SK-N-SH (cell line): ENCODE measurements at regions not wholly inside any gene's neighbourhood (a gene's known extent, or its start where the extent isn't known, plus 50 kb on each side); places are given as distances from the start of the nearest gene placed in this dataset.
A peak's percentile ranks its signal among the peaks of the same experiment; 100 is the strongest.

Source experiments
- CTCF ChIA-PET: fragments of 300-600, 350-600 bp; formaldehyde crosslinking; extraction: SDS; loops from one replicate; lab custom pipeline; 2021; lab: Yijun Ruan, JAX
- POLR2A ChIA-PET: fragments of 350-600 bp; sonication (Branson Sonifier 250); formaldehyde crosslinking; extraction: SDS; loops from one replicate; lab custom pipeline; 2020; ENCODE audit warnings: antibody characterized with exemption, inconsistent platforms; lab: Yijun Ruan, JAX
- DNase-seq: peaks from one replicate; pipeline ENCODE4 v3.0.0; 2012
- H2AFZ ChIP-seq: fragments of 200-600 bp; sonication (generic); 2 replicates; pipeline ENCODE4 v1.8.1; 2016; ENCODE audit warnings: antibody characterized with exemption, mild to moderate bottlenecking, low read depth
- H3F3A ChIP-seq: fragments of 200-600 bp; sonication (generic); replicated peaks from 2 replicates; pipeline ENCODE3; 2016; ENCODE audit warnings: antibody characterized with exemption, mild to moderate bottlenecking; ENCODE audit not compliant: insufficient read depth
- H3K27ac ChIP-seq, 2 experiments: fragments of 200-500 bp in 1 of 2; fragments of 200-600 bp in 1 of 2; sonication (Bioruptor generic) in 1 of 2; sonication (generic), shearing (Covaris generic) in 1 of 2; 2 replicates each; pipeline versions ENCODE4 v1.5.1 to v1.6.1; 2014 to 2016; ENCODE audit warnings: low read depth in 2 of 2, inconsistent platforms in 1 of 2, low read length in 1 of 2, mild to moderate bottlenecking in 1 of 2, mixed read lengths in 1 of 2
- H3K27me3 ChIP-seq: fragments of 200-600 bp; sonication (generic), shearing (Covaris generic); 2 replicates; pipeline ENCODE4 v1.6.1; 2016; ENCODE audit warnings: mixed run types; ENCODE audit not compliant: insufficient read depth
- H3K36me3 ChIP-seq, 2 experiments: fragments of 200-500 bp in 1 of 2; fragments of 200-600 bp in 1 of 2; sonication (Bioruptor generic) in 1 of 2; sonication (generic) in 1 of 2; replicated peaks in 1 of 2; 2 replicates each; pipeline versions ENCODE3 to v1.5.1; 2014 to 2016; ENCODE audit warnings: low read length in 1 of 2, mild to moderate bottlenecking in 1 of 2; ENCODE audit not compliant: insufficient read depth in 2 of 2, control insufficient read depth in 1 of 2
- H3K4me1 ChIP-seq, 2 experiments: fragments of 200-500 bp in 1 of 2; fragments of 200-600 bp in 1 of 2; sonication (Bioruptor generic) in 1 of 2; sonication (generic), shearing (Covaris generic) in 1 of 2; 2 replicates each; pipeline versions ENCODE4 v1.5.1 to v1.6.1; 2014 to 2016; ENCODE audit warnings: low read depth in 1 of 2, low read length in 1 of 2, mixed run types in 1 of 2; ENCODE audit not compliant: insufficient read depth in 2 of 2, control insufficient read depth in 1 of 2
- H3K4me2 ChIP-seq: fragments of 200-600 bp; sonication (generic), shearing (Covaris generic); 2 replicates; pipeline ENCODE4 v1.6.1; 2017; ENCODE audit warnings: mixed run types
- H3K4me3 ChIP-seq, 2 experiments: fragments of 200-500 bp in 1 of 2; fragments of 200-600 bp in 1 of 2; sonication (Bioruptor generic) in 1 of 2; sonication (generic), shearing (Covaris generic) in 1 of 2; 2 replicates each; pipeline versions ENCODE4 v1.5.1 to v1.8.1; 2014 to 2016; ENCODE audit warnings: low read depth in 2 of 2, inconsistent platforms in 1 of 2, low read length in 1 of 2, mild to moderate bottlenecking in 1 of 2, mixed read lengths in 1 of 2, moderate library complexity in 1 of 2
- H3K79me2 ChIP-seq: fragments of 200-600 bp; sonication (generic); 2 replicates; pipeline ENCODE4 v1.8.1; 2017; ENCODE audit warnings: mild to moderate bottlenecking; ENCODE audit not compliant: insufficient read depth
- H3K9ac ChIP-seq: fragments of 200-600 bp; sonication (generic); 2 replicates; pipeline ENCODE4 v1.6.1; 2017; ENCODE audit warnings: mixed run types
- H3K9me2 ChIP-seq: fragments of 200-600 bp; sonication (generic); 2 replicates; pipeline ENCODE4 v1.6.1; 2017; ENCODE audit warnings: mixed run types
- H3K9me3 ChIP-seq: fragments of 200-600 bp; sonication (generic); 2 replicates; pipeline ENCODE4 v1.6.1; 2017; ENCODE audit warnings: mixed run types, mild to moderate bottlenecking, moderate library complexity
- H4K20me1 ChIP-seq: fragments of 200-600 bp; sonication (generic); 2 replicates; pipeline ENCODE4 v1.6.1; 2017; ENCODE audit warnings: mild to moderate bottlenecking, mixed run types; ENCODE audit not compliant: insufficient read depth
- CHD2 ChIP-seq: fragments of 150-350 bp; IDR thresholded peaks from 2 replicates; pipeline ENCODE4 v1.6.1; 2018; ENCODE audit warnings: low read length; ENCODE audit not compliant: partially characterized antibody
- EP300 ChIP-seq, 2 experiments: IDR thresholded peaks; 2 replicates each; pipeline versions ENCODE4 v1.4.0 to v1.6.1; 2012; ENCODE audit warnings: borderline replicate concordance in 1 of 2, low read depth in 1 of 2, low read length in 1 of 2
- FOXJ3 ChIP-seq: sonication (generic); formaldehyde crosslinking; IDR thresholded peaks from 2 replicates; pipeline ENCODE4 v1.5.1; 2020; ENCODE audit warnings: mild to moderate bottlenecking, missing genetic modification reagents
- FOXM1 ChIP-seq: IDR thresholded peaks from 2 replicates; pipeline ENCODE4 v1.4.0; 2012; ENCODE audit warnings: low read depth, mild to moderate bottlenecking
- GATA2 ChIP-seq: sonication (generic); formaldehyde crosslinking; IDR thresholded peaks from 2 replicates; pipeline ENCODE4 v1.5.0; 2020; ENCODE audit warnings: mild to moderate bottlenecking, missing genetic modification reagents
- IRF3 ChIP-seq: fragments of 150-350 bp; IDR thresholded peaks from 2 replicates; pipeline ENCODE4 v1.6.1; 2016; ENCODE audit warnings: mild to moderate bottlenecking, low read depth, low read length
- JUND ChIP-seq: IDR thresholded peaks from 2 replicates; pipeline ENCODE4 v1.4.0; 2012
- MAX ChIP-seq: IDR thresholded peaks from 2 replicates; pipeline ENCODE4 v1.4.0; 2012; ENCODE audit warnings: low read depth
- MXI1 ChIP-seq: IDR thresholded peaks from 2 replicates; pipeline ENCODE4 v1.6.1; 2012; ENCODE audit warnings: mild to moderate bottlenecking, low read depth, low read length, improper control_type of control experiment
- NFIC ChIP-seq: IDR thresholded peaks from 2 replicates; pipeline ENCODE4 v1.4.0; 2012; ENCODE audit warnings: borderline replicate concordance
- NRF1 ChIP-seq: IDR thresholded peaks from 2 replicates; pipeline ENCODE4 v1.6.1; 2012; ENCODE audit warnings: low read depth, mild to moderate bottlenecking, low read length
- POLR2AphosphoS5 ChIP-seq: IDR thresholded peaks from 2 replicates; pipeline ENCODE4 v1.6.1; 2012; ENCODE audit warnings: low read depth, low read length
- RAD21 ChIP-seq: IDR thresholded peaks from 2 replicates; pipeline ENCODE4 v1.6.1; 2012; ENCODE audit warnings: mild to moderate bottlenecking, low read length
- RCOR1 ChIP-seq: fragments of 150-350 bp; IDR thresholded peaks from 2 replicates; pipeline ENCODE4 v1.6.1; 2017; ENCODE audit warnings: antibody characterized with exemption, low read length
- REST ChIP-seq: IDR thresholded peaks from 2 replicates; pipeline ENCODE4 v1.6.1; 2012; ENCODE audit warnings: mild to moderate bottlenecking, low read depth, low read length, moderate library complexity
- SIN3A ChIP-seq: IDR thresholded peaks from 2 replicates; pipeline ENCODE4 v1.6.1; 2012; ENCODE audit warnings: low read depth, mild to moderate bottlenecking, low read length, moderate library complexity, borderline replicate concordance
- SMC3 ChIP-seq: IDR thresholded peaks from 2 replicates; pipeline ENCODE4 v1.6.1; 2012; ENCODE audit warnings: low read depth, low read length, improper control_type of control experiment
- TAF1 ChIP-seq: IDR thresholded peaks from 2 replicates; pipeline ENCODE4 v1.6.1; 2012; ENCODE audit warnings: low read depth, mild to moderate bottlenecking, low read length, moderate library complexity, borderline replicate concordance
- TEAD4 ChIP-seq: IDR thresholded peaks from 2 replicates; pipeline ENCODE4 v1.4.0; 2012; ENCODE audit warnings: mild to moderate bottlenecking, borderline replicate concordance; ENCODE audit not compliant: insufficient read depth
- WGBS: methylation state at CpG from one replicate; pipeline ENCODE4 v1.1.6; 2017; ENCODE audit warnings: low lambda C conversion rate; 5-methylcytosine and 5-hydroxymethylcytosine counted together
- TF ChIP-seq, protein P1 (sequence below): fragments of 150-350 bp; IDR thresholded peaks from 2 replicates; pipeline ENCODE4 v1.6.1; 2017; ENCODE audit warnings: antibody characterized with exemption, low read length, low read depth, borderline replicate concordance

- TF ChIP-seq MXI1 (peak; percentile 63; the same call in 1 of the 2 replicates), MAX (no peak), CHD2 (peak; percentile 60), JUND (no peak), NFIC (no peak), IRF3 (no peak), TAF1 (no peak), NRF1 (no peak), RCOR1 (peak; percentile 72), EP300 (IDR thresholded peaks at IDR 0.05; ENCODE audit: borderline replicate concordance in 1 of 2, low read depth in 1 of 2, low read length in 1 of 2) (peak in 1 of 2 experiments; percentile 86; a peak in 2 of 4 replicates), FOXJ3 (CRISPR knock-in tag) (0 out of 2 replicates have a peak, but pooled peaks have one; percentile 14)
- TF ChIP-seq, protein P1, sequence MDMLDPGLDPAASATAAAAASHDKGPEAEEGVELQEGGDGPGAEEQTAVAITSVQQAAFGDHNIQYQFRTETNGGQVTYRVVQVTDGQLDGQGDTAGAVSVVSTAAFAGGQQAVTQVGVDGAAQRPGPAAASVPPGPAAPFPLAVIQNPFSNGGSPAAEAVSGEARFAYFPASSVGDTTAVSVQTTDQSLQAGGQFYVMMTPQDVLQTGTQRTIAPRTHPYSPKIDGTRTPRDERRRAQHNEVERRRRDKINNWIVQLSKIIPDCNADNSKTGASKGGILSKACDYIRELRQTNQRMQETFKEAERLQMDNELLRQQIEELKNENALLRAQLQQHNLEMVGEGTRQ, result no peak
These were observed 977.9 kb downstream of the TMTC2 start (continued) for GRCh38 chr12:83664650-83665049.

- no peak overlapping the region for H3K9ac ChIP-seq
- H3K79me2 ChIP-seq, result no peaks in the 10 kb centered on the region
- TF ChIP-seq REST, result no peak
- no peak for TF ChIP-seq FOXM1
- TF ChIP-seq EP300 (IDR thresholded peaks at IDR 0.05; ENCODE audit: borderline replicate concordance in 1 of 2, low read depth in 1 of 2, low read length in 1 of 2), result peak in 1 of 2 experiments; percentile 80; a peak in 2 of 4 replicates
- TF ChIP-seq SIN3A, result no peak
- 0 out of 2 replicates have a peak, but pooled peaks have one; percentile 22 for TF ChIP-seq TEAD4
- no peak for TF ChIP-seq RAD21
- TF ChIP-seq SMC3, result no peak
- TF ChIP-seq GATA2 (CRISPR knock-in tag), result peak; percentile 84
- TF ChIP-seq CHD2, result no peak
- TF ChIP-seq POLR2AphosphoS5, result no peak
- TF ChIP-seq TAF1, result no peak
- peak; percentile 63; the same call in 1 of the 2 replicates for TF ChIP-seq RCOR1
- H4K20me1 ChIP-seq, result no peaks in the 10 kb centered on the region
- H3K4me3 ChIP-seq, result no peak overlapping the region
- DNase-seq, result peak; percentile 13
- no peak overlapping the region for H2AFZ ChIP-seq
- H3K4me1 ChIP-seq, result peaks cover 0 to 7% of the 10 kb centered on the region in 2 experiments; a peak in 2 of 4 replicates
- H3F3A ChIP-seq, result no peaks in the 10 kb centered on the region
- CTCF ChIA-PET, result interaction anchor here (0.7 to 0.8 kb wide), 2 partner anchors 163 to 968 kb away, joined by 3 read pairs; no protein-coding TSS in a partner anchor
- 62% methylated on average over 3 of the region's 3 CpGs for WGBS
- POLR2A ChIA-PET, result no interaction called here
- no peaks in the 10 kb centered on the region for H3K36me3 ChIP-seq
- no peak overlapping the region for H3K4me2 ChIP-seq
- peak overlapping the region in 1 of 2 experiments; percentile 96; a peak in 2 of 4 replicates for H3K27ac ChIP-seq
- no peaks in the 10 kb centered on the region for H3K9me3 ChIP-seq
- H3K27me3 ChIP-seq, result no peaks in the 10 kb centered on the region
- H3K9me2 ChIP-seq, result no peaks in the 10 kb centered on the region
These were observed 974.1 kb downstream of the TMTC2 start for GRCh38 chr12:83660727-83661358.
